GM12873 (cell line): ENCODE measurements at regions not wholly inside any gene's neighbourhood (a gene's known extent, or its start where the extent isn't known, plus 50 kb on each side); places are given as distances from the start of the nearest gene placed in this dataset.

Source experiments
- CTCF ChIP-seq: IDR thresholded peaks from 2 replicates; pipeline ENCODE4 v1.5.1; 2012; ENCODE audit warnings: low read depth, mild to moderate bottlenecking, moderate library complexity, low read length, control low read depth; ENCODE audit not compliant: insufficient read depth; ENCODE audit errors: missing control alignments

- no peak for TF ChIP-seq CTCF
Measured at GRCh38 chr18:34097312-34097711, 127.4 kb downstream of the NOL4 start.

DNA sequence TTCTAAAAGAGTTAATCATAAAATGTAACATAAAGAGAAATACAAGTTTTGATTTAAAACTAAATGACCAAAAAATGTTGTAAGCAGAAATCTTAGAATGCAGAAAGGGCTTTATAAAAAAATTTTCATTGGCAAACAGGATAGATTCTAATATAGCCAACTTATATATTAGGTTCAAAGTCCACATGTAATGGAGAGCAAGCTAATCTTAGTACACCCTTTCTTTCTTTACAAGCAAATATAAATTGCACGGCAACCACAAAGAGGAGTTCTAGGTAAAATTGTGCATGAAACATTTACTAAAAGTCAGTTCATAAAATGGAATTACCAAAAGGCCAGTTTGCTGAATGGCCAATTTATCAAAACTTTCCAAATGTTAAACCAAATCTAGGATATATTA, 130.6 kb downstream of the NOL4 start:
- no peak for TF ChIP-seq CTCF

GRCh38 chr18:34092796-34093195, 131.9 kb downstream of the NOL4 start:
- TF ChIP-seq CTCF, result no peak

DNA sequence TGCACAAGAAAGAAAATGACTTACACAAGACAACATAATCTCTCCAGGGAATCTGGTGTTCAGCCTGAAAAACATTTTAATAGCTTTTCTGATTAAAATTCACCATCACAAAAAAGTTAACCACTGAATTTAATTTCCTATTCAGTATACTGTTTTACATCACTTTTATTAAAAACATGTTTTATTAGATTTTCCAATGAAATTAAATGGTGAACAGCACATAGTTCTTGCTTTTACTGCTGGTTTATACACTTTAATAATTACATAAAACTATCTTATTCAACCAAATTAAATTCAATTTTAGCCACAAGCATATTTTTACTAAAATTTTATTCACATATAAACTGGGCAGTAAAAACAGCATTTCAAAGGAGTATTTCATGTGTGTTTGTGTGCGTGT, 138.3 kb downstream of the NOL4 start:
- no peak for TF ChIP-seq CTCF

- TF ChIP-seq CTCF, result no peak
Measured at GRCh38 chr18:34085140-34085739, 139.5 kb downstream of the NOL4 start.

DNA sequence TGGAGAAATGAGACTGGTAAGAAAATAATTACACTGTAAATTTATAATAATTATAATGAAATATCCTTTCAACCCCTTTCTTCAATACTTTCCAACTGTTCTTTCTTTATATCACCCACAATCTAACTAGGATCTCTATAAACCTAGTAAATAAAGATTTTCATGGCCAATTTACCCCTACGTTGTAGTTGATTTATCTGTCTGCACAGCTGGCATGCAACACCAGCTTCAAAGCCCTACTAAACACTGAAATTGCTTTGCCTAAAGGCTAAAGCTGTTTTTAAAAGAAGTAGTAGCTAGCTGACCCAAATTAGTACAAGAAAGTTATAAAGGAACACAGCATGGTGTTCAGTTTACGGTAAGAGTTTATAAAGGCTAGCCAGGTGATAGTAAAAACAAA, 140.1 kb downstream of the NOL4 start:
- TF ChIP-seq CTCF, result no peak

DNA sequence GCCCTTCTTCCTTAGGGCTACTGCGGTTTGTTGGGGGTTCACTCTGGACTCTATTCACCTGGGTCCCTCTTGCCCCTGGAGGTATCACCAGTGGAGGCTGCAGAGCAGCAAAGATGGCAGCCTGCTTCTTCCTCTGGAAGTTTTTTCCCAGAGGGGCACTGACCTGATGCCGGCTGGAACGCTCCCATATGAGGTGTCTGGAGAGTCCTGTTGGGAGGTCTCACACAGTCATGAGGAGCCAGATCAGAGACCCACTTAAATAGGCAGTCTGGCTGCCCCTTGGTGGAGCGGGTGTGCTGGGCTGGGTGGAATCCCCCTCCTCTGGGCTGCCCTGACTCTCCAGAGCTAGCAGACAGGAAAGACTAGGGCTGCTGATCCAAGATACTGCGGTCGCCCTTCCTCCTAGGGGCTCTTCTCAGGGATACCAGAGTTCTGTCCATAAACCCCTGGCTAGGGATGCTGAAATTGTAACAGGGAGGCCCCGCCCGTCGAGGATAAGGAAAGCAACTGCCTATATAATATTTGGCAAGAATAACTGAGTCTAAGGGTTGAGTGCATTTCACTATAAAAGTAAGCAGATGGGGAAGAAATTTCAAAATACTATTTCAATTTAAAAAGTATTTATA, 140.7 kb downstream of the NOL4 start:
- no peak for TF ChIP-seq CTCF
